CD4-positive, alpha-beta T cell treated with Interleukin-1 beta for 1 hour (primary cell): ENCODE measurements at regions not wholly inside any gene's neighbourhood (a gene's known extent, or its start where the extent isn't known, plus 50 kb on each side); places are given as distances from the start of the nearest gene placed in this dataset.

Experiments
- DNase-seq, 2 donors: peaks; one replicate each; pipeline ENCODE4 v3.0.0-alpha.2; 2020 to 2022

DNA sequence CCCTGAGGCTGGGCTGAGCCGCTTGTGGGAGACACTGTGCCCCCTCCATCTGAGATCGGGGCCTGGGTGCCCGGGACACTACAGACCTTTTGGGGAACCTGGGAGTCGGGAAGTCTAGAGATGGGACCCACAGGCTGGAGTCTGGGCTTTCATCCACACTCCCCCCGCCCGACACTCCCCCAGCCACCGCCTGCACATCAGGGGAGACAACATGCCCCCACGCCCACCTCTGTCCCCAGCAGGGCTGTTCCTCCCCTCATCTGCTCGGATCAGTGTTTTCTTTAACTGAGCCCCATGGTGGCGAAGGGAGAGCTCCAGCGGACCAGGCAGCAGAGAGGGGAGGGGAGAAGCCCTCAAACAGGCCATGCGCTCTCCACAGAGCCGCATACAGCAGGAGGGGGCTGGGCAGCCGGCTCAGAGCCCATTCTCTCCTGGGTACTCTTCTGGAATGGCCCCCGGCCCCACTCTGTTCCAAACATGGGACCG lies 174.7 kb downstream of the IGLL1 start:
- DNase-seq: no peak

DNA sequence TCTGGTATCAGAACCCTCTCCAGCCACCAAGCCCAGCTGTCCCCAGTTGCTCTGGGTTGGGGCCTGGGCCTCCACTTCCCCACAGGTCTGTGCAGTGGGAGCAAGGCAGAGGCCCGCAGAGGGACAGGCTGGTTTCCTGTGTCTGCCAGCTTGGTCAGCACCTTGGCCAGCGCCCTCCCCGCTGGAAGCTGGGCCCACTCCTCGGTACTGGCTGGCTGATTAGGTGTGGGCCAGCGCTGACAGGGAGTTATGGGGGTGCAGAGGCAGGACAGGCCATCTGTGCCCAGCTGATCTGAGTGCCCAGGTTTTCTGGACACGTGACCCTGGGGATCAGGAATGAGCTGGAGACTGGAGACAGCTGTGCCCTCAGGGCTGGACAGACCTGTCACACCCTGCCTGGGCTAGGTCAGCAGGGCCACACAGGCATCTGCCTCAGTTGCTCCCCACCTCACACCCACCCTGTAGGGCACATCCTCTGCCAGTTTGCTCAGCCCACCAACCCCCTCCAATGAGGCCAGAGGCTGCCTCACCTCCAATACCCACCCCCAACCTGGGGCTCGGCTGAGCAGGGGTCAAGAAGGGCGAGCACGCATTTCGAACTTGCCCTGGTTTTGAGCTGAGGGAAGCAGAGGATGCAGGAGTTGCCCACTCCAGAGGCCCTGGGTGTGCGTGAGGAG lies 175.3 kb downstream of the IGLL1 start:
- no peak for DNase-seq

DNA sequence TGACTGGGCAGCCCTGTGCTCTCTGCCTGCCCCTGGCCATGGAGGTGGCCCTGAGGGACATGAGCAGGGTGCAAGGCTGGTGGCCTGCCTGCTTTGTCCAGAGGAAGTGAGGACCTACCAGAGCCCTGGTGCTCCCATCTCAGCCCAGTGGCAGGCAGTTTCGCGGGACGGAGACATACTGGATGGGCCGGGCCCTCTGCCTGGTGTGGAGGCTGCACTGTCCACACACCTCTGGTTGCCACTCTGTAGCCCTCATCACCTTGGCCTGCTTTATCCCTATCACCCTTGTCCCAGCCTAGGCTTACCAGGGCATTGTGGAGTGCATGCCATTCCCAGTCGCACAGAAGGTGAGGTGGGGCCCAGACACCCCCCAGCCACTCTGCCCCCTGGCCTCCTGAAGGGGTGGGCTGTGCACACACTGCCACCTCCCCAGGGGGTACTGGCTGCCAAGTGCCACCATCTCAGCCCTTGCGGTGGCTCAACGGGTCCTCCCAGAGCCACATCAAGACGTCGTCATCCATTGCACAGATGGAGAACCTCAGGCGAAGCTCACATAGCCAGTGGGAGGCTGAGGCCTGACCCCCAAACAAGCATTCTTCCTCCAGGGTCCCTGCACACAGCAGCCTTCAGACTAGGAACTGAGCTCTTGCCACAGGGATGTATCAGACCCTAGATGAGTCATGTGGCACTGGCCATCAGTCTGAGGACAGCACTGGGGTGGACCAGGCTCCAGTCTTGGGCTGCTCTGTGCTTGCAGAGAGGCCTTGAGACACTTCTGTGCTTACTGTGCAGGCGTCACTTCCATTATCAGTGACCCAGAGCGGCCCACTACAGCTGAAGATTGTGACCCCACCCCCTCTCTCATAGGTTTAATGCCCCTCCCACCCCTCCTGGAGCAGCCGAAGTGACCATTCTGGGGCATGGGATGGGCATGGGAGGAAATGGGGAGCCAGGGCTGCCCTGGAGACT lies 176.1 kb downstream of the IGLL1 start:
- no peak for DNase-seq

DNA sequence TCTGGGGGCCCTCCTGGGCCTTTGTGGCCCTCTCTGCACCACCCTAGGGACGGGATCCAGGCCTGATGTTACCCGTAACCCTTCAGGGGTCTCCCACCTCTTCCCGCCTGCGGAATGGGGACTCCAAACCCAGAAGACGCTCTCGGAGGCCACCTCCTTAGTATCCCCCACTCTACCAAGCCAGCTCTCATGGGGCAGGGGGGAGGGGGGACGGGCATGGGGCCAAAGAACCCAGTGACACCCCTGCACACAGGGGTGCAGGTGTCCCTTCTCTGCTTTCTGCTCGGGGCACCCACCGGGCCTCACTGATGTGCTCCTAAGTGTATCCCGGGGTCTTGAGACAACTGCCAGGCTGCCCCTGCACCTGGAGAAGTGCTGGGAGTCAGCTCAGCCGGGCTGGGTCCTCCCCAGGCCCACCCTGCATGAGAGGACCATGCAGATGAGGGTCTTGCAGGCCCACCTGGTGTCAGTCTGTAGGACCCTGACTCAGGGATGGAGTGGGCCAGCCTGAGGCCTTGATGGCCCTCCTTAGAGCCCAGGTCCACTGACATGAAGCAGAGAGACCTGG lies 176.9 kb downstream of the IGLL1 start:
- DNase-seq: no peak

DNA sequence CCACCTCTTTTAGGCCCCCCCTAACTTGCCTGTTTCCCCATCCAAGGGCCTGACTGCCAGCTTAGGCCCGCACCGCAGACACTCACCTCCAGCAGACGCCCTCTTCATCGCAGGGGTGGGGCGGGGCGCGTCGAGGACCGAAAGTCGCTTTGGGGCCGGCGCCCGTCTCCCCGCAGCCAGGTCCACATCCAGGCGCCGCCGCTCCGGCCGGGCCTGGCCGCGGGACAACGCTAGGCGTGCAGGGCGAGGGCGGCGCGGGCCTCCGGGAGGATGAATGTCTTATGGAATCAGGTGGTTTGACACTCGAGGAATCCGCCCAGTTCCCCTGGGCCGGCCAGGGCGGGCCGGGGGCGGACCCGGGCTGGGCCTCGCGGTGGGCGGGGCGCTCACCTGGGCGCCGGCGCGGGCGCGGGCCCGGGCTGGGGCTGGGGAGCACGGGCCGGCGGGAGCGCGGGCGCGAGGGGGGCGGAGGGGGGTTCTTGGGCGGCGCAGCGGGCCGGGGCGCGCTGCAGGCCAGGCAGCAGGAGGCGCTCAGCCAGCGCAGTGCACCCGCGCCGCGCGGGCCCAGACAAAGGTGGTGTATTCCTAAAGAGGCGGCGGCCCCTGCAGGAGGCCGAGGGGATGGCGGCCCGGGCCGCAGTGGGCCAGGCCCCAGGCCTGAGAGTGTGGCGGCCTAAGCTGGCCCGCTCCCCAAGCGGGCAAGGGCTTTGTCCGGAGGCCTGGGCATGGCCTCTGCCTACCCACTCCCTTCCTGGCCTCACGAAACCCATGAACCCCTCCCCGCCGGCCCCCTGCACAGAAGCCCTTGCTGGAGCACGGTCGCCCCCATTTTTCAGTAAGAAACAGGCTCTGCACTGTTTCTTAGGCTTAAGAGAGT lies 177.6 kb downstream of the IGLL1 start:
- peak; percentile 37 to 60 for DNase-seq

DNA sequence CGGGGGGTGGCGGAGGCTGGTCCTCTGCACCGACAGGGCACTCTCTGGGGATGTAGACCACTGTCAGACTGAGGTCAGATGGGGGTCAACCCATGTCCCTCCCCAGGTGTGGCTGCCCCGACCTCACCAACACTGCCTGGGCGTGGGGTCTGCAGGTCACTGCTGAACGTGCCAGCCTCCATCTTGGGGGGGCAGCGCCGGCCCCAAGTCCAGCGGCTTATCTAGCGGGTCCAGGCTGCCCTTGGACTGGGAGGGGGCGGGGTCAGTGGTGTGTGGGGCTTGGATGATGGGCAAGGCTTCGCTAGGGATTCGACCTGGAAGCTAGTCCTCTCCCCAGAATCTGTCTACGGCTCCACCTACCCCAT lies 178.2 kb downstream of the IGLL1 start:
- no peak for DNase-seq

DNA sequence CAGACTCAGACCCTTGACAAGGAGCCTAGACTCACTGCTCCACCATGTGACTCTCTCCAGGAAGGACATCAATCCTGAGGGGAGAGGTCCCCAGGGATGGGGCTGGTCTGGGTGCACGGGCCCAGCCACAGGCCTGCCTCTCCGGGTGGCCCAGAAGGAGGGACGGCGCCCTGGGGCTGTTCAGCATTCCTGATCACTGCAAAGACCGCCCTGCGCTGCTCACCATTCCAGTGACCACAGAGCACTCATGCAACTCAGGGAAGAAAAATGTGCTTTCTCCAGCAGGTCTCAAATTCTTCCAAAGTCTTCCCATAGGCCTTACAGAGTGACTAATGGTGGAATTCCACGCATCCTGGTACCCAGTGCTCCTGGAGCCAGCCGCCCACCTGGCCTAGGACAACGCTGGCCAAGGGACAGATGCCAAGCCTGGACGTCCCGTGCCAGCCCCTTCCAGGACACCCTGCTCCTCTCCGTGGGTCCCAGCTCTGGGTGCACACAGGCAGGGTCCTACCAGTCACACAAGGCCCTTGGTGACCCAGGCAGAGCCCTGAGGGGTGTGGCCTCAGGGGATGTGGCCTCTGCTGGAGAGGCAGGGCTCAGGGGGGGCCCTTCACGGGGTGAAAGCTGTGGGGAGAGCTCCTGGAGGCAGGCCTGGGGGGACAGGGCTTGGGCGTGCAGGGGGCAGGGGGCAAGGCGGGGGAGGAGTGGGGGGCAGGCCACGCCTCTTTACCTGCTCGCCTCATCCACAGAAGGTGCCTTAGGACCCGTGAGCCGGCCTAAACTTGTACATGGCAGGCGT lies 178.8 kb downstream of the IGLL1 start:
- DNase-seq: no peak

DNA sequence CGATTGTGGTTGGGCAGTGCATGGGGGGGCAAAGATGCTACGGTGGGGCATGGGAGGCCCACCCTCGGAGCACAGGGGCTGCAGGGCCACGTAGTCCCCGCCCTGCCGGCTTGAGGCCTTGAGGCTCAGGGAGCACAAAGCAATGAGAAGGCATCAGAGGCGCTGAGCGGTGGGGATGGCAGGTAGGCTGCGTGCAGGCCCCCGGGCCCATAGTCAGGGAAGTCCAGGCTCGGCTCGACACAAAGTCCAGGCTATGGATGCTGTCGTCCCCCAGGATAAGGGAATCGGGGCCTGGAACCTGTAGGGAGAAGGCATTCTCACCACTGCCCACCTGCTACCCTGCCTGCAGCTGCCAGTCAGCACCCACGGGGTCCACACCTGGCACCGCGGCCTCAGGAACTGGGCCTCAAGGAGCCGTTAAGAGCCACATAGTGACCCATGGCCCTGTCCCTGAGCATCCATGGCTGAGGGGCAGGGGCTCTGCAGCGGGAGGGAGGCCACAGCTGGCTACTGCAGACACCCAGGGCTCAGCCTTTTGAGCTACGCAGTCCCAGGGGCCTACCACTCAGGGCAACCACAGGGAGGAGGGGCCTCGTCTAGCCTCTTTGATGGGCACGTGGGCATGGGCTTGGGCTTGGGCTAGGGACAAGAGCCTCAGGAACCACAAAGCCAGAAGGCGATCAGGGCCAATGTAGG lies 179.7 kb downstream of the IGLL1 start:
- DNase-seq: no peak

DNA sequence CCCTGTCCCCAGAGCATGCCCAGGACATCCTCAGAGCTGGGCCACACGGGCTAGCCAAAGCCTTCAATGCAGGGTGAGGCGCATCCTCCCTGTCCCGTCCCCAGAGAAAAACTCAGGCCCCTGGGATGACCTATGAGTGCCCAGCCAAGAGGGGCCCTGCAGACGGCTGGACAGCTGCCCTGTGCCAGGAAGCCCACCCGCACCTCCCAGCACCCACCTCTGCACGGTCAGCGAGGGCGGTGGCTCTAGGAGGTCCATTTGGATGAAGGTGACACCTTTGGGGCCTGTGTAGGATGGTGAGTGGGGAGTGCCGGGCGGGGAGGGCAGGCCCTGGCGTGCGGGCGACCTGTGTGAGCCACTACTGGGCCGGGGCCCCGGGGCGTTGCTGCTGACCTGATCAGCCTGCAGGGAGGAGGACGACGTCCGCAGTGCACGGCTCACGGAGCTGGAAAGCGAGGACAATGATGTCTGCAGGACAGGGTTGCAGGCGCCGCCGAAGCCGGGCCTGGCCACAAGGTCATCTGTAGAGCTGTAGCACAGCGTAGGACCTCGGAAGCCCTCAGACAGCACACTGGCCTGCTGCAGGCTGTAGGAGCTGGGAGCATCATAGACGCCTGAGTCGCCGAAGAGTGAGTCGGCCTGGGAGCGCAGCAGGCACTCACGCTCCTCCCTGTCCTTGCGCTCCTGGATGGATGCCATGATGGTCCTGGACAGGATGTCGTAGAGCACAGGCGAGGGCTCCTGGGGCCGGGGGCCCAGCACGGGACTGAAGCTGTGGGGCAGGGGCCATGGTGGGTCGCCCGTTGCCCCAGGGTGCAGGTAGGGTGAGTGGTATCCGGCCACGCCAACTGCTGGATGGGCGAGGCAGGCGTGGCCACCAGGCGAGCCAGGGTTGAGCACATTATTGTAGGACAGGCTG lies 180.5 kb downstream of the IGLL1 start:
- DNase-seq: no peak

DNA sequence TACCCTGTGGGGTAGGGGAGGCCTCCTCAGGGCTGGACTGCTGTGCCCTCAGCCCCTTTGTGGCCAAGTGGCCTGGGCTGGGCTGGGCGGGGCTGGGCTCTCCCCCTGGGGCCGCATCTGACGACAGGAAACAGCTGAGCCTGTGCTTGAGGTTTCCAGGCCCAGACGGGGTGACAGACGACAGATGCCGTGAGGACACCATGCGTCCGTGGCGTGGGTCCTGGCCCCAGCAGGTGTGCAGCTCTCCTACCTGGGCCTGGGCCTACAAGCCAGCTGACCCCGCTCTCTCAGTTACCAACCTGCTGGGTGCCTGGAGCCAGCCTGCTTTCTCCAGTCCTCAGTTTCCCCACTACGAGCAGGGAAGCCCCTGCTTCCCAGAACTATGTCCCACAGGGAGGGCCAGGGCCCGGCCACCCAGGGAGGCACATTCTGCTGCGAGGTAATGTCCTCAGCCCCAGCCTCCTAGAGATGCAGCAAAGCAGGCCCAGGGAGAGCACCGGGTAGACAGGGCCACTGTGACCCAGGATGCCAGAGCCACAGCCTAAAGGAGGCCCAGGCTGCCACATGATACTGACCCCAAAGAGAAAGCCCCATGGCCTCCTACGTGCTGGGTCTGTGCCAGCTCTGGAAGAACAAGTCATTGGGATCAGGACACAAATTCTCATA lies 181.3 kb downstream of the IGLL1 start:
- no peak for DNase-seq

DNA sequence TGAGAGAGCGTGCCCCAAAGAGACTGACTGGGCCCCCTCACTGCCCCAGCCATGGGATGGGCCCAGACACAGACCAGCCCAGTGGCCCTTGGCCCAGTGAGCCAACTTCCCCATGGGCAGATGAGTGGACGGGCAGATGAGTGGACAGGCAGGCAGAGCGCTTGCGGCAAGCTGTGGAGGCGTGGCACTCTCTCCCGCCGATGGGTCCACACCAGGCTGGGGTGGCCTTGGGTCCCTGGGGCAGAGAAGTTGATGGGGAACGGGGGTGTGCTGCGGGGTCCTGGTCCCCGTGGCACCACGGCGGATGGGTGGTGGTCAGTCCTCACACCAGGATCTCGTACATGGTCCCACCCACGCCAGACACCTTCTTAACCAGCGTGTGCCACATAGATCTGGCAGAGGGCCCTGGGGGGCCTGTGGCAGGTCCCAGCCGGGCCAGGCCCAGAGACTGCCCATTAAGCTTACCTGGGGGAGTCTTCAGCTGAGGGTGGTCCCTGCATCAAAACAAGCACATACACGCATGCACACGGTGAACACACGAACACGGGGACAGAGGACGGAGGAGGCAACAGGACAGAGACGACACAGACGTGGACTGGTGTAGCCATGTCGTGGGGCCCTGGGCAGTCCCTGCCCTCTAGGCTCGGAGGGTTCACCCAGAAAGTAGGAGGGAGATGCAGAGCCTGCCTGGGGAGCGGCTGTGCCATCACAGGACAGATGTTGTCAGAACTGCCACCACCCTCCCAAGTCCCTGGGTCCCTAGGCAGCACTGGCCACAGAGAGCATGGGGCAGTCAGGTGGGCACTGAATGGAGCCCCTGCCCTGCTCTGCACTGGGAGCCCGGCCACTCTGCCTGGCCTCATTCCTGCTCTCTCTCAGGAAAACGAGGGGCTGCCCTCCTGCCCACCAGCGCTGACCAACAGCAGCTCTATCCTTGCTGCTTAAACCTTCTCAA lies 182.2 kb downstream of the IGLL1 start:
- no peak for DNase-seq

DNA sequence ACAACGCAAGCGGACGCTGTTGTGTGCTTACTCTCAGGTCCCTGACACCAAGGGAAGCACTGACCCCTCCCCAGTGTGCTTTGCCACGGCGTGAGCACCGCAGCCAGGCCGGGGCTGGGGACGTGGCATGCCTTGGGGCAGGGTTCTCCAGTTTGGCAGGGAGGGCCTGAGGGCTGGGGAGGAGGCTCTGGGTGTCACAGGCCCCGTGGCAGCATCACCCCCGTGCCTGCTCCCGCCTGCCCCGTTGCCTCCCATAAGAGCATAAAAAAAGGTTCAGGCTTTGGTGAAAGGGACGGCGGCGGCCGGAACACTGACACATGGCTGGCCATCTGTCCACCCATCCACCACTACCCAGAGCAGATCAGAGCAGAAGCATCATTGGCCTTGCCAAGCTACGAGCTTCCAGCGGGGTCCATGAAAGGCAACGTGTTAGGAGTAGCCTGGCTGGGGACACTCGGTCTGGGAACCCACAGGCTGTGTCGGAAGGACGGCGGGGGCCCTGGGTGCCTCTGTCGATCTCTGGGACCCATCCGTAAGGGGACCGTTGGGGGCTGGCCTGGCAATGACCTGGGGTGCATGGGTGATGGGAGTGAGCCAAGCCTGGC lies 183.0 kb downstream of the IGLL1 start:
- no peak for DNase-seq

DNA sequence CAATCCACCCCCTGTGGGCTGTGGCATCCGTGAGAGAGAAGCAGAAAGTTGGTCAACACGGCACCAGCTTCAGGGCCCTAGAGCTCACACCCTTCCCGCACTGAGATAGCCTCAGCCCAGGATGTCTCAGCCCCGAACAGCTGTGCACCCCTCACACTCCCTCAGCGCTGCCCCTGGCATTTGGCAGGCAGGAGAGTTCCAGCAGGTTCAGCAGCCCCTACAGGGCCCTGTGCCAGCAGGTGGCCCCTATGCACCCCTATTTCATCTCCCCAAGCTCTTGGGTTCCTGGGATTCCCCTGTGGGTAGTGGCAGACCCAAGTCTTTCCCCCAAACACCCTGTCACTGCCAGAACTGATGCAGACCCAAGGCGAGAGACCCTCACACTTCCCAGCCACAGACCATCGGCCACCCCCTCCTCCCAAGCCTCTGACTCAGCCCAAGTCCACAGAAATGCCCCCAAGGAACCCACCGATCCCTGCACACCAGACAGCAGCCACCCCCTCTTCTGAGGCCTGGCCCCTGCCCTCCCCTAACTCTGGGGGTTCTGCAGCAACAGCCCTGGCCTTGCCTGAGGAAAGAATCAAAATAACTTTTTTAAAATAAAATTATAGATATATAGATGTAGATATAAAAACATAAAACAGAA lies 183.6 kb downstream of the IGLL1 start:
- DNase-seq: no peak

DNA sequence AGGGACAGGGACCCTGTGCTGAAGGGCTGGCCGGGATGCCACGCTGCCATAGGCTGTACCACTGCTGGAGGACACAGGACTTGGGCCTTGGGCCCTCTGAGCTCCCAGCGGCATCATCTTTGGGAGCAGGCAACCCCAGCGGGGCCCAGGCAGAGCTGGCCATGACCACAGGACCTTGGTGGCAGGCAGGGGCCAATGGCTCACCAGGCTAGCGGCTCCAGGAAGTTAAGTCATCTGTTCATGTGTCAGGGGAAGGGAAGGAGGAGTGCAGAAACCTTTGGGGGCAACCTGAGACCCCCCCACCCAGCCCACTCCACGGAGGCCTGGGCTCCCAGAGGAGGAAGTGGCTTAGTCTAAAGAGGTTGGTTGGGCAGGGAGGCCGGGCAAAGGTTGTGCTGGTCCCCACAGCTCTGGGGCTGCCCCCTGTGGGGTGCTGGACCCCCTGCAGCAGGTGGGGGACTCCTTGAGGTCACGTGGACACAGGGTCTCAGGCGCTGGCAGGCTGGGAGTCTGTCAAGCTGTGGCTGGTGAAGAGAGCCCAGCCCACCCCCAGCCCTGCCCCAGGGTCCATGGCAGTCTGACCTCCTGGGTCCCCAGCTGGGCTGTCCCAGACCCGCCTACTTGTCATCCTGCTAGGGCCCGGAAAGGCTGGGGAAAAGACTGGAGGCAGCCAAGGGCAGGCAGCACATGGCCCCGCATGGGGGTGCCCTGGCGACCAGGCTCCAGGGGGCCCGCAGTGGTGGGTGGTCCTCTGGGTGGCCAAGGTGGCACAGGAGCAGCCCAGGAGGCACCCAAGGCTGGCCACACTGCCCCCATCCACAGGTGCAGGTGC lies 184.3 kb downstream of the IGLL1 start:
- DNase-seq: no peak

DNA sequence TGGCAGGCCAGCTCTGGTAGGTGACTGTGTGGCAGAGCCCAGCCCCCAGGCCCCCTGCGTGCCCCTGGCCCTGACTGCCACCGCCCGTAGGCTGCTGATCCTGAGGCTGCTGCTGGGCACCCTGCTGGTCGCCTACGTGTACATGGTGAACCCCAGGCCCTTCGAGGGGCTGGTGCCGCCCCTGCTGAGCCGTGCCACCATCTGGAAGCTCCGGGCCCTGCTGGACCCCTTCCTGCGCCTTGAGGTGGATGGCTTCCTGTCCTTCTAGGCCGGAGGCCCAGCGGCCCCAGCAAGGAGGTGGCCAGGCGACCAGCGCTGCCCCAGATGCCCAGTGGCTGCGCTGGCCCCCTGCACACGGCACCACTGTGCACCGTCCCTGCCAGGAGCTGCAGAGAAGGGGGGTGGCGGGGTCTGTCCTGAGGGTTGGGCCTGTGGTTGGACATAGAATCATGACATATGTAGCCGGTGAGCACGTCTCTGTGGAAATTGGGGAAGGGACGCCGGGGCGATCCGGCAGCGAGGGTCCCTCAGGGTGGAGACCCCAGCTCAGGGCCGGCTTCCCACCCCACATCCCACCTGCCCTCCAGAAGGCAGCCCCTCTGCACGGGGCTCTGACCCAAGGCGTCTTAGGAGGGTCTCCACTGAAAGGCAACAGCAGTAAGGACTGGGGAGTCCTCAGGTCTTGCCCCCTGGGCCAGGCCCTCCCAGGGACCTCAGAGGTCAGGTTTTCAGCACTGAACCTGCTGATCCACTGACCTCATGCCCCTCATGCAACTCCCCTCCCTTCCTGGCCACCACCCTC lies 185.4 kb downstream of the IGLL1 start:
- DNase-seq: no peak
